SK-N-MC (cell line): ENCODE measurements at regions not wholly inside any gene's neighbourhood (a gene's known extent, or its start where the extent isn't known, plus 50 kb on each side); places are given as distances from the start of the nearest gene placed in this dataset.

Experiments used
- EZH2 ChIP-seq: fragments of 200-600 bp; sonication (generic); IDR thresholded peaks from one replicate; pipeline ENCODE4 v1.6.1; 2017; ENCODE audit warnings: antibody characterized with exemption
- POLR2AphosphoS5 ChIP-seq: IDR thresholded peaks from 2 replicates; pipeline ENCODE4 v1.6.1; 2012; ENCODE audit warnings: mild to moderate bottlenecking, low read depth, low read length, borderline replicate concordance

- TF ChIP-seq POLR2AphosphoS5 = no peak
- no peak for TF ChIP-seq EZH2
Measured at GRCh38 chr12:105928436-105928835, 210.3 kb downstream of the NUAK1 start.
